Pancreas (tissue), 10 donors: ENCODE measurements at regions not wholly inside any gene's neighbourhood (a gene's known extent, or its start where the extent isn't known, plus 50 kb on each side); places are given as distances from the start of the nearest gene placed in this dataset.
"Not testable (repeated sequence)": the region's sequence is repeated elsewhere in the genome, so short reads cannot be mapped to it uniquely, and the experiment has no call there.

Experiments
- ATAC-seq, 4 donors: fragments of 200-7000 bp; cut with Tn5 transposase; one replicate each; pipeline versions ENCODE4 v1.8.0 to v1.9.1; 2020; ENCODE audit warnings: mild to moderate bottlenecking in 4 of 4, moderate library complexity in 4 of 4
- DNase-seq, 6 donors: peaks; one replicate each; pipeline ENCODE4 v3.0.0-alpha.2; 2020
- FAIRE-seq: peaks from 2 replicates; lab custom pipeline; 2012; peaks lifted over from hg19 to GRCh38; lab: Jason Lieb, UNC
- H3K27ac ChIP-seq, 4 donors: fragments of 200-600 bp; sonication (generic); 1 replicate in 3 of 4; 2 replicates in 1 of 4; pipeline versions ENCODE4 v1.5.0 to v1.8.0; 2020
- H3K27me3 ChIP-seq, 4 donors: fragments of 200-600 bp; one replicate each; pipeline ENCODE4 v1.8.0; 2021
- H3K36me3 ChIP-seq, 3 donors: fragments of 200-600 bp; sonication (generic) in 1 of 3; one replicate each; pipeline versions ENCODE4 v1.5.0 to v1.8.0; 2020 to 2021
- H3K4me1 ChIP-seq, 3 donors: fragments of 200-600 bp; one replicate each; pipeline ENCODE4 v1.8.0; 2021
- H3K4me3 ChIP-seq, 4 donors: fragments of 200-600 bp; sonication (generic) in 2 of 4; one replicate each; pipeline versions ENCODE4 v1.5.0 to v1.8.0; 2020 to 2021
- H3K9me3 ChIP-seq, 4 donors: fragments of 200-600 bp; one replicate each; pipeline ENCODE4 v1.8.0; 2021
- WGBS, 2 donors: extraction: QIAGEN DNeasy Blood & Tissue Kit; methylation state at CpG; one replicate each; pipeline ENCODE4 v1.1.7; 2013; 5-methylcytosine and 5-hydroxymethylcytosine counted together
- intact Hi-C, 3 donors: fragments of 100-400 bp; cut with DNase I; formaldehyde crosslinking; loops; one replicate each; pipeline versions ENCODE4 v1.11.1 to v1.14.2; 2022
- TF ChIP-seq, protein P1 (sequence below), 4 donors: fragments of 200-600 bp; sonication (generic) in 3 of 4; IDR thresholded peaks; one replicate each; pipeline versions ENCODE4 v1.5.0 to v1.8.0; 2021; ENCODE audit warnings: antibody characterized with exemption in 4 of 4
- donor health status: healthy with polysubstance abuse.
- donor health status: DM: no; HTN: no; CAD: no; lungs with moderate emphysema.
- donor health status: DM: no; HTN: no; CAD: no.
- donor health status: control.
- donor health status: control.
- donor health status: Bipolar disorder and iron deficiency.
- donor health status: DM: yes; HTN: yes; CAD: no.
- donor health status: DM: no; HTN: no; CAD: no.
- donor health status: DM: no; HTN: no; CAD: no.
- donor health status: DM: yes; HTN: yes; CAD: no.

DNA sequence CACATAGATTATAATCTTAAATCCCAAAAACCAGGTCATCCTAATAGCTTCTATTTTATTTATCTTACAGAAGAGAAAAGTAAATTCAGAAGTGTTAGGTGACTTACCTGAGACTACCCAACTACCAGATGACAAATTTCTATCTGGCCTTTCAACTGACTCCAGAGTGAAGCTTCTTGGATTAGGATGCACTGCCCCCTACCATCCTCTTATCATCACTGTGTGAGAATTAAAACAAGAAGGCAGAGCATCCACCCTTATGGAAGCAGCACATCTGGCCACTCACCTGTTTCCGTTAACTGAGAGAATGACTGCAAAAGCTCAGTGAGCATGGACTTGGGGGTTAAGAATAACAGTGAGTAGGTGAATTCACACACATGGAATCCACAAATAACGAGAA lies 502.6 kb upstream of the TECRL start:
- FAIRE-seq = no peak
- 57 to 60% methylated on average over 2 of the region's 2 CpGs for WGBS, 2 donors
- intact Hi-C loops = no loop called here

DNA sequence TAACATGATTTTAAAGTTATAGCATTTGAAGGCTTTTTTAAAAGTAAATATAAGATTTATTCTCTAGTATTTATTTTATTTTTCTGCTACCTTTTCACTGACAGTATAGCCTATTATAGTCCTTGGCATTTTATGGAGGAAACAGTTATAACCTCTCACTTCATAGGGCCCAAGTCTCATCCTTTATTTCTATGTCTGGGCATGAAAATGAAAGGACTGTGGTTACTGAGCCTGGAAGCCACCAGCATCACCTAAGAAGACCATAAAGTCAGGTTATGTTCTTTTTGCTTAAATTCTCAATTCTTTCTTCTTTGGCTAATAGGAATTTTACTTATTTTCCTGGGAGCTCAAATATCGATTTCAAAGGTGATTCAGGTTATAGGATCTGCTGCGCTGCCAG lies 494.7 kb upstream of the TECRL start:
- FAIRE-seq = no peak
- 69 to 78% methylated on average over 2 of the region's 2 CpGs for WGBS, 2 donors
- ATAC-seq = no peak
- H3K27me3 ChIP-seq = no peaks in the 10 kb centered on the region
- no peak overlapping the region for H3K4me3 ChIP-seq
- H3K9me3 ChIP-seq = no peaks in the 10 kb centered on the region
- H3K36me3 ChIP-seq = no peaks in the 10 kb centered on the region
- H3K27ac ChIP-seq = no peak overlapping the region
- DNase-seq = no peak
- intact Hi-C loops = no loop called here
- TF ChIP-seq, protein P1, sequence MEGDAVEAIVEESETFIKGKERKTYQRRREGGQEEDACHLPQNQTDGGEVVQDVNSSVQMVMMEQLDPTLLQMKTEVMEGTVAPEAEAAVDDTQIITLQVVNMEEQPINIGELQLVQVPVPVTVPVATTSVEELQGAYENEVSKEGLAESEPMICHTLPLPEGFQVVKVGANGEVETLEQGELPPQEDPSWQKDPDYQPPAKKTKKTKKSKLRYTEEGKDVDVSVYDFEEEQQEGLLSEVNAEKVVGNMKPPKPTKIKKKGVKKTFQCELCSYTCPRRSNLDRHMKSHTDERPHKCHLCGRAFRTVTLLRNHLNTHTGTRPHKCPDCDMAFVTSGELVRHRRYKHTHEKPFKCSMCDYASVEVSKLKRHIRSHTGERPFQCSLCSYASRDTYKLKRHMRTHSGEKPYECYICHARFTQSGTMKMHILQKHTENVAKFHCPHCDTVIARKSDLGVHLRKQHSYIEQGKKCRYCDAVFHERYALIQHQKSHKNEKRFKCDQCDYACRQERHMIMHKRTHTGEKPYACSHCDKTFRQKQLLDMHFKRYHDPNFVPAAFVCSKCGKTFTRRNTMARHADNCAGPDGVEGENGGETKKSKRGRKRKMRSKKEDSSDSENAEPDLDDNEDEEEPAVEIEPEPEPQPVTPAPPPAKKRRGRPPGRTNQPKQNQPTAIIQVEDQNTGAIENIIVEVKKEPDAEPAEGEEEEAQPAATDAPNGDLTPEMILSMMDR (IDR thresholded peaks at IDR 0.05) = no peak
- H3K4me1 ChIP-seq = no peaks in the 10 kb centered on the region

More for the DNA sequence above, 502.6 kb upstream of the TECRL start:
- no peaks in the 10 kb centered on the region for H3K27me3 ChIP-seq
- H3K36me3 ChIP-seq = no peaks in the 10 kb centered on the region
- ATAC-seq = no peak
- no peak for DNase-seq
- H3K9me3 ChIP-seq = no peaks in the 10 kb centered on the region
- no peak overlapping the region for H3K4me3 ChIP-seq
- H3K27ac ChIP-seq = no peak overlapping the region
- H3K4me1 ChIP-seq = no peaks in the 10 kb centered on the region
- TF ChIP-seq, protein P1 (IDR thresholded peaks at IDR 0.05) = no peak

DNA sequence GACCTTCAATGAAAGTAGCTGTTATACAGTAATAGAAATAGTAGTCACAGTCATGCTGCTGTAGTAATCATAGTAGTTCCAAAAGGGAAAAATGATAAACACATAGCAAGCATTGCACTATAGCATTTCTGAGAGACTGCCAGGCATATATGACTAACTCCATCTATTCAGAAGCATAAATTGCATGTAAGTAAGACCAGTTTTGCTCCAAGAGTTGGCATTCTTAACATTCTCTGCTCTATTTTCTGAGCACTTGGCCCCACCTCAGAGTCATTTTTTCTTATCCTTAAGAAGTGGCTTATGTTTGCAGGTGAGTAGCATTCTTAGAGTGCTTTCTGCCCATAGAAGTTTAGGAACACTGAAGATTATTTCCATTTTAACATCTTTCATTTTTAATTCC lies 490.3 kb upstream of the TECRL start:
- Histone ChIP-seq H3K4me3 (no peak overlapping the region), H3K27me3 (no peaks in the 10 kb centered on the region), H3K4me1 (no peaks in the 10 kb centered on the region), H3K9me3 (no peaks in the 10 kb centered on the region), H3K36me3 (no peaks in the 10 kb centered on the region), H3K27ac (no peak overlapping the region)
- TF ChIP-seq, protein P1 (IDR thresholded peaks at IDR 0.05) = no peak
- FAIRE-seq (no peak), ATAC-seq (no peak), DNase-seq (no peak)
- intact Hi-C loops = no loop called here

DNA sequence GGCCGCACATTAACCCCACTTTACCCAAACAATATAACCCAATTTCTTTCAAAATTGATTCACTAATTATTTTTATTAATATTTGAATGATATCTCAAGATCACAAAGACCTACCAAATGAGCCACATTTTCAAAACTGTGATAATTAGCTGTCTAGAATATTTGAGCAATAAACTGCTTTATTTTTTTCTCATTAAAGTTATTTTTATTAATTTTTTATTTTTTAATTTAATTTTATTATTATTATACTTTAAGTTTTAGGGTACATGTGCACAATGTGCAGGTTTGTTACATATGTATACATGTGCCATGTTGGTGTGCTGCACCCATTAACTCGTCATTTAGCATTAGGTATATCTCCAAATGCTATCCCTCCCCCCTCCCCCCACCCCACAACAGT lies 489.8 kb upstream of the TECRL start:
- not testable (repeated sequence) for FAIRE-seq

DNA sequence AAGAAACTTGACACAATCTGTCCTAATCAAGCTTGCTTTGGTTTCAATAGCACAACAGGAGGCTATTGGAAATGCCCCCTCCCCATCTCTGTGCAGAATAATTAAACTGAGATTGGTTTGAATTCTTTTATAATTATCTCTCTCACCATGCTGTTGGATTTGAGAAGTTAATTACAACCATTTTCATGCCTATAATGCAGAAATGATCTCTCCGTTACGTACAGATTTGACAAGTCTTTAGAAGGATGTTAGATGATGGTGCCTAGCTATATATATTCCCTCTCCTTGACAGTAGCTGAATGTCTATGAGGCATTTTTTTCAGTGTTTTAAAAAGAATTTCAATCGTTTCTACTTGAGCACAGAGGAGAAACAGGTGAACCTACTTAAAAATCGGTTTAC lies 488.4 kb upstream of the TECRL start:
- no peak overlapping the region for H3K4me3 ChIP-seq
- H3K9me3 ChIP-seq = no peaks in the 10 kb centered on the region
- intact Hi-C loops = no loop called here
- no peaks in the 10 kb centered on the region for H3K27me3 ChIP-seq
- DNase-seq (no peak), ATAC-seq (no peak), FAIRE-seq (no peak)
- TF ChIP-seq, protein P1 (IDR thresholded peaks at IDR 0.05) = no peak
- H3K4me1 ChIP-seq = peaks cover 0 to 4% (median 0%) of the 10 kb centered on the region in 3 donors
- H3K27ac ChIP-seq = no peak overlapping the region
- no peaks in the 10 kb centered on the region for H3K36me3 ChIP-seq
- WGBS, 2 donors = 56 to 66% methylated on average over 4 of the region's 4 CpGs

More for the DNA sequence above, 489.8 kb upstream of the TECRL start:
- H3K27ac ChIP-seq, intact Hi-C loops, H3K9me3 ChIP-seq, ATAC-seq, H3K4me1 ChIP-seq, H3K27me3 ChIP-seq, H3K36me3 ChIP-seq, H3K4me3 ChIP-seq, DNase-seq: not testable (repeated sequence)
- 63 to 85% methylated on average over 1 of the region's 2 CpGs for WGBS, 2 donors

DNA sequence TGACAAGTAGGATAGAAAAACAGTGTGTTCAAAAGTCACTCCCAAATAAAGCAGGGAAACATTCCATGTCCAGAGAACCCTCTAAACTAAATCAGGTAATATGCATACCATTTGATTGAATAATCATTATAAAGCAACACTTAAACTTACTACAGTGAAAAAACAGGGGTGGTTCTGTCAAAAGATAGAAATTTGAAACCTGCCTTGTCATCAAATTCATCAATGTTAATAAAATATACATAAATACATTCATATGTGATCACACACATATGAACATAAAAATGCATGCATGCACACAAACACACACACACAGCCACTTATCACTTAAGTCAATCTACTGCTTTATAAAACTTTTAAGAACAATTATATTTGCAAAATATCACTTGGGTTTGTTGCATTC lies 485.8 kb upstream of the TECRL start:
- intact Hi-C loops = no loop called here
- no peak for FAIRE-seq
- ATAC-seq = no peak
- Histone ChIP-seq H3K9me3 (no peaks in the 10 kb centered on the region), H3K27ac (no peak overlapping the region), H3K36me3 (no peaks in the 10 kb centered on the region), H3K4me3 (no peak overlapping the region), H3K27me3 (no peaks in the 10 kb centered on the region), H3K4me1 (peaks cover 0 to 6% (median 0%) of the 10 kb centered on the region in 3 donors)
- TF ChIP-seq, protein P1 (IDR thresholded peaks at IDR 0.05) = no peak
- no peak for DNase-seq
